B cell (primary cell): ENCODE measurements at regions not wholly inside any gene's neighbourhood (a gene's known extent, or its start where the extent isn't known, plus 50 kb on each side); places are given as distances from the start of the nearest gene placed in this dataset.

Experiments used
- ATAC-seq: fragments of 200-7000 bp; cut with Tn5 transposase; one replicate; pipeline ENCODE4 v1.10.0; 2021; ENCODE audit warnings: low read depth, mild to moderate bottlenecking, moderate number of reproducible peaks, moderate library complexity
- CTCF ChIA-PET: fragments of 350-600 bp; sonication (Branson Sonifier 250); formaldehyde crosslinking; loops from one replicate; lab custom pipeline; 2021; ENCODE audit warnings: antibody characterized with exemption, inconsistent platforms; lab: Charles Lee
- POLR2A ChIA-PET: fragments of 350-600 bp; sonication (Branson Sonifier 250); formaldehyde crosslinking; loops from one replicate; lab custom pipeline; 2021; ENCODE audit warnings: antibody characterized with exemption; lab: Charles Lee
- DNase-seq: peaks from one replicate; pipeline ENCODE4 v3.0.0; 2013
- H2AFZ ChIP-seq: 2 replicates; pipeline ENCODE4 v1.6.1; 2012; ENCODE audit warnings: mild to moderate bottlenecking, low read depth, low read length; ENCODE audit not compliant: insufficient read depth, poor library complexity, severe bottlenecking
- H3K27ac ChIP-seq, 2 donors: 1 replicate in 1 of 2; 2 replicates in 1 of 2; pipeline ENCODE4 v1.5.1; 2012 to 2013; ENCODE audit warnings: low read length in 2 of 2, mild to moderate bottlenecking in 2 of 2, moderate library complexity in 1 of 2
- H3K27me3 ChIP-seq, 4 experiments: fragments of 200-600 bp in 1 of 4; sonication (generic) in 1 of 4; replicated peaks in 1 of 4; 1 replicate in 2 of 4; 2 replicates in 2 of 4; pipeline versions ENCODE4 v1.6.1 to v1.7.0; 2013 to 2016; ENCODE audit warnings: low read length in 3 of 4, mild to moderate bottlenecking in 2 of 4, mixed read lengths in 1 of 4, moderate library complexity in 1 of 4; ENCODE audit not compliant: insufficient read depth in 4 of 4, control insufficient read depth in 3 of 4; ENCODE audit errors: control extremely low read depth in 1 of 4
- H3K36me3 ChIP-seq, 2 experiments: replicated peaks in 1 of 2; 1 replicate in 1 of 2; 2 replicates in 1 of 2; pipeline versions ENCODE4 v1.6.1 to v1.7.1; 2013; ENCODE audit warnings: low read length in 1 of 2; ENCODE audit not compliant: insufficient read depth in 2 of 2, control insufficient read depth in 1 of 2; ENCODE audit errors: control extremely low read depth in 1 of 2, extremely low read depth in 1 of 2
- H3K4me1 ChIP-seq, 2 donors: fragments of 200-600 bp in 1 of 2; sonication (generic) in 1 of 2; 1 replicate in 1 of 2; 2 replicates in 1 of 2; pipeline versions ENCODE4 v1.5.1 to v1.6.1; 2013 to 2017; ENCODE audit warnings: low read length in 2 of 2; ENCODE audit not compliant: control insufficient read depth in 2 of 2, insufficient read depth in 2 of 2
- H3K4me2 ChIP-seq: replicated peaks from 2 replicates; pipeline ENCODE3; 2012; ENCODE audit warnings: mild to moderate bottlenecking, low read depth, low read length; ENCODE audit not compliant: poor library complexity, severe bottlenecking
- H3K4me3 ChIP-seq, 5 experiments: fragments of 200-600 bp in 1 of 5; sonication (generic) in 1 of 5; 1 replicate in 3 of 5; 2 replicates in 2 of 5; pipeline versions ENCODE4 v1.5.1 to v1.7.0; 2011 to 2016; ENCODE audit warnings: low read length in 4 of 5, mild to moderate bottlenecking in 4 of 5, low read depth in 2 of 5, control low read depth in 1 of 5, moderate library complexity in 1 of 5; ENCODE audit not compliant: insufficient read depth in 1 of 5; ENCODE audit errors: control extremely low read depth in 1 of 5, extremely low read depth in 1 of 5
- H3K79me2 ChIP-seq: fragments of 200-600 bp; sonication (generic); one replicate; pipeline ENCODE4 v1.6.0; 2016; ENCODE audit warnings: low read length; ENCODE audit not compliant: control insufficient read depth, insufficient read depth
- H3K9ac ChIP-seq: fragments of 200-600 bp; sonication (generic); 2 replicates; pipeline ENCODE4 v1.6.1; 2017; ENCODE audit warnings: mild to moderate bottlenecking, low read length, moderate library complexity
- H3K9me3 ChIP-seq, 3 donors: one replicate each; pipeline versions ENCODE4 v1.6.1 to v1.7.1; 2013; ENCODE audit warnings: low read length in 2 of 3; ENCODE audit not compliant: control insufficient read depth in 2 of 3, insufficient read depth in 1 of 3; ENCODE audit errors: control extremely low read depth in 1 of 3
- H4K20me1 ChIP-seq: 2 replicates; pipeline ENCODE4 v1.6.0; 2012; ENCODE audit warnings: mild to moderate bottlenecking, low read length; ENCODE audit not compliant: insufficient read depth, control insufficient read depth, poor library complexity, severe bottlenecking
- H3K27ac Mint-ChIP-seq: one replicate; pipeline ENCODE4 v1.8.0; 2021; ENCODE audit warnings: mixed read lengths
- H3K27me3 Mint-ChIP-seq: one replicate; pipeline ENCODE4 v1.8.0; 2021; ENCODE audit warnings: mixed read lengths
- H3K4me1 Mint-ChIP-seq: one replicate; pipeline ENCODE4 v1.8.0; 2021; ENCODE audit warnings: mixed read lengths
- H3K4me3 Mint-ChIP-seq: one replicate; pipeline ENCODE4 v1.8.0; 2021; ENCODE audit warnings: mixed read lengths
- H3K9me3 Mint-ChIP-seq: one replicate; pipeline ENCODE4 v1.8.0; 2022; ENCODE audit warnings: mixed read lengths; ENCODE audit not compliant: insufficient read depth
- CTCF ChIP-seq: fragments of 200-600 bp; IDR thresholded peaks from one replicate; pipeline ENCODE4 v1.8.0; 2022; ENCODE audit warnings: antibody characterized with exemption, mild to moderate bottlenecking
- EZH2 ChIP-seq: IDR thresholded peaks from 2 replicates; pipeline ENCODE4 v1.6.1; 2012; ENCODE audit warnings: borderline replicate concordance, low read depth, mild to moderate bottlenecking, moderate library complexity, low read length; ENCODE audit not compliant: insufficient read depth, poor library complexity, severe bottlenecking
- WGBS: methylation state at CpG from one replicate; pipeline ENCODE4 v1.1.5; 2013; ENCODE audit warnings: missing lambda C conversion rate; ENCODE audit not compliant: insufficient coverage; 5-methylcytosine and 5-hydroxymethylcytosine counted together
- intact Hi-C: fragments of 100-400 bp; cut with micrococcal nuclease; formaldehyde crosslinking; loops from one replicate; pipeline ENCODE4 v1.10.0; 2022

GRCh38 chr2:21431078-21431477 is 307.3 kb downstream of the TDRD15 start:
- Histone ChIP-seq H3K36me3 (no peaks in the 10 kb centered on the region), H3K27ac (no peak overlapping the region), H3K79me2 (no peaks in the 10 kb centered on the region), H3K4me1 (no peaks in the 10 kb centered on the region), H3K27me3 (no peaks in the 10 kb centered on the region), H3K9ac (no peak overlapping the region), H3K9me3 (peaks cover 0 to 4% (median 2%) of the 10 kb centered on the region in 3 donors), H3K4me3 (no peak overlapping the region), H4K20me1 (no peaks in the 10 kb centered on the region), H3K4me2 (no peak overlapping the region), H2AFZ (no peak overlapping the region)
- no peak overlapping the region for H3K27ac Mint-ChIP-seq
- no peak for DNase-seq
- WGBS: 94% methylated on average over 3 of the region's 5 CpGs
- ChIA-PET POLR2A (no interaction called here), CTCF (no interaction called here)
- H3K9me3 Mint-ChIP-seq: peaks cover 6% of the 10 kb centered on the region
- H3K4me3 Mint-ChIP-seq: no peak overlapping the region
- no peaks in the 10 kb centered on the region for H3K4me1 Mint-ChIP-seq
- no peaks in the 10 kb centered on the region for H3K27me3 Mint-ChIP-seq
- intact Hi-C loops: no loop called here
- no peak for ATAC-seq
- TF ChIP-seq CTCF (no peak), EZH2 (no peak)

GRCh38 chr2:21438949-21439348 is 315.2 kb downstream of the TDRD15 start:
- no peaks in the 10 kb centered on the region for H3K36me3 ChIP-seq
- no peak for ATAC-seq
- H3K79me2 ChIP-seq: no peaks in the 10 kb centered on the region
- Mint-ChIP-seq H3K27ac (no peak overlapping the region), H3K9me3 (peaks cover 3% of the 10 kb centered on the region), H3K4me3 (no peak overlapping the region), H3K27me3 (no peaks in the 10 kb centered on the region), H3K4me1 (no peaks in the 10 kb centered on the region)
- POLR2A ChIA-PET: no interaction called here
- H3K27me3 ChIP-seq: no peaks in the 10 kb centered on the region
- CTCF ChIA-PET: no interaction called here
- H3K4me2 ChIP-seq: no peak overlapping the region
- TF ChIP-seq EZH2: no peak
- no peak for TF ChIP-seq CTCF
- H2AFZ ChIP-seq: no peak overlapping the region
- no peak overlapping the region for H3K27ac ChIP-seq
- peaks cover 0 to 3% (median 2%) of the 10 kb centered on the region in 3 donors for H3K9me3 ChIP-seq
- H3K9ac ChIP-seq: no peak overlapping the region
- no peaks in the 10 kb centered on the region for H3K4me1 ChIP-seq
- intact Hi-C loops: no loop called here
- no peak for DNase-seq
- 60% methylated on average over 1 of the region's 3 CpGs for WGBS
- no peaks in the 10 kb centered on the region for H4K20me1 ChIP-seq
- no peak overlapping the region for H3K4me3 ChIP-seq
